ENCODE measurements at regions not wholly inside any gene's neighbourhood (a gene's known extent, or its start where the extent isn't known, plus 50 kb on each side); places are given as distances from the start of the nearest gene placed in this dataset.

DNA sequence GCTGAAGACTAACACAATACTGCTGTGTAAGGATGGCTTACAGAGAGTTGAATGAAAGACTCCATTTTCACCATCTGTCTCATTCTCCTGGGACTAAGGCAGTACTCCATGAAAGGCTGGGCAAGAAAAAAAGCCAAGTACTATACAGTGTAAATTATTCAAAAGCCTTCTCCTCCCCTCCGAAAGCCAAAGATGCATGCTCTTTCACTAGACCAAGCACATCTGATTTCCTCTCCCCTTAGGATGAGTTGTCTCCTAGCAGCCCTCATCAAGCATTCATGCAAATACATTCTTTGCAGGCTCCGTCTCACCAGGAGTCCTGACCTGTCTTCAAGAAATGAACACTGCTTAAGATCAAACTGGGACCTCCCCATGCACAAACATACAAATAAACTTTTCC is 133.5 kb upstream of the THBS1 start:
- no peak overlapping the region for H3K27ac ChIP-seq
- peaks cover 0 to 9% (median 0%) of the 10 kb centered on the region in 4 donors for H3K4me1 ChIP-seq
- no peak for DNase-seq
- no peak overlapping the region for H3K4me3 ChIP-seq
- TF ChIP-seq, protein P1, sequence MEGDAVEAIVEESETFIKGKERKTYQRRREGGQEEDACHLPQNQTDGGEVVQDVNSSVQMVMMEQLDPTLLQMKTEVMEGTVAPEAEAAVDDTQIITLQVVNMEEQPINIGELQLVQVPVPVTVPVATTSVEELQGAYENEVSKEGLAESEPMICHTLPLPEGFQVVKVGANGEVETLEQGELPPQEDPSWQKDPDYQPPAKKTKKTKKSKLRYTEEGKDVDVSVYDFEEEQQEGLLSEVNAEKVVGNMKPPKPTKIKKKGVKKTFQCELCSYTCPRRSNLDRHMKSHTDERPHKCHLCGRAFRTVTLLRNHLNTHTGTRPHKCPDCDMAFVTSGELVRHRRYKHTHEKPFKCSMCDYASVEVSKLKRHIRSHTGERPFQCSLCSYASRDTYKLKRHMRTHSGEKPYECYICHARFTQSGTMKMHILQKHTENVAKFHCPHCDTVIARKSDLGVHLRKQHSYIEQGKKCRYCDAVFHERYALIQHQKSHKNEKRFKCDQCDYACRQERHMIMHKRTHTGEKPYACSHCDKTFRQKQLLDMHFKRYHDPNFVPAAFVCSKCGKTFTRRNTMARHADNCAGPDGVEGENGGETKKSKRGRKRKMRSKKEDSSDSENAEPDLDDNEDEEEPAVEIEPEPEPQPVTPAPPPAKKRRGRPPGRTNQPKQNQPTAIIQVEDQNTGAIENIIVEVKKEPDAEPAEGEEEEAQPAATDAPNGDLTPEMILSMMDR (IDR thresholded peaks at IDR 0.05) = no peak
- no peak for TF ChIP-seq POLR2A (IDR thresholded peaks at IDR 0.05)
- H3K9me3 ChIP-seq = no peaks in the 10 kb centered on the region
- no peaks in the 10 kb centered on the region for H3K27me3 ChIP-seq
- no peaks in the 10 kb centered on the region for H3K36me3 ChIP-seq

DNA sequence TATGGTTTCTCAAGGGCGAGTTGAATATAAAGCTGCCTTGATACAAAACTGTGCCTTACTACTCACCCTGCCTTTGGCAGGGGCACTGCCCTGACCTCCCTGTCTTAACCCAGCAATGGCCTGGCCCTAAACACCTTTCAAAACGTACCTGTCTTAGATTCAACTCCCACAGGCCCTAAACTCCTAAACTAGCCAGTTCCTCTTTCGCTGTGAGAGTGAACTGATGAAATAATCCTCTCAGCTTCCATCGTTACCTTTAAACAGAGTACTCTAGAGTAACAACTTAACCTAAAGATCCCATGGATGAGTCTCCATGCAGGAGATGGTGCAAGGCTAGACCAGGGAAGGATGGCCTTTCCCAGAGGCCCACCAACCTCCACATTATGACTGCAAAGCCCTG is 133.0 kb upstream of the THBS1 start:
- TF ChIP-seq, protein P1 (IDR thresholded peaks at IDR 0.05) = no peak
- TF ChIP-seq POLR2A (IDR thresholded peaks at IDR 0.05) = no peak
- Histone ChIP-seq H3K36me3 (no peaks in the 10 kb centered on the region), H3K27ac (no peak overlapping the region), H3K9me3 (no peaks in the 10 kb centered on the region), H3K4me3 (no peak overlapping the region), H3K27me3 (no peaks in the 10 kb centered on the region), H3K4me1 (peaks cover 0 to 9% (median 0%) of the 10 kb centered on the region in 4 donors)
- no peak for DNase-seq

DNA sequence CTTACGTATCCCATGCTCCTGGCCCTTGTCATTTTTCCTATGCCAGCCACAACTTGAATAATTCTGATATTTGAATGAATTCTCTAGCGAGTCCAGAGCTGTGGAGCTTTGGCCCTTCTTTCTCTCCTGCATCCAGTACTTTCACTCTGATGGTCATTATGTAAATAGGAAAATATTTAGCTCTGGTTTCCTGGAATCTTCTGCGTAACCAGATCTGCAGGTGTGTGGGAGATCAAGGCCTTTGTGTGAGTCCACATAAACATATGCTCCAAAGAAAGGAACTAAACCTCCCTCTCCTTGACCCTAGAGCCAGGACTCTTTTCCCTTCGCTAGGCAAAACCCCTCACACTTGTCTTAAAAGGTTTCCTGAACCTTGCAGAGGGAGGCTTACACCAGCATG is 132.5 kb upstream of the THBS1 start:
- Histone ChIP-seq H3K4me3 (no peak overlapping the region), H3K36me3 (no peaks in the 10 kb centered on the region), H3K27me3 (no peaks in the 10 kb centered on the region), H3K9me3 (no peaks in the 10 kb centered on the region), H3K4me1 (peaks cover 0 to 9% (median 0%) of the 10 kb centered on the region in 4 donors), H3K27ac (no peak overlapping the region)
- TF ChIP-seq, protein P1 (IDR thresholded peaks at IDR 0.05) = no peak
- TF ChIP-seq POLR2A (IDR thresholded peaks at IDR 0.05) = no peak
- DNase-seq = no peak

DNA sequence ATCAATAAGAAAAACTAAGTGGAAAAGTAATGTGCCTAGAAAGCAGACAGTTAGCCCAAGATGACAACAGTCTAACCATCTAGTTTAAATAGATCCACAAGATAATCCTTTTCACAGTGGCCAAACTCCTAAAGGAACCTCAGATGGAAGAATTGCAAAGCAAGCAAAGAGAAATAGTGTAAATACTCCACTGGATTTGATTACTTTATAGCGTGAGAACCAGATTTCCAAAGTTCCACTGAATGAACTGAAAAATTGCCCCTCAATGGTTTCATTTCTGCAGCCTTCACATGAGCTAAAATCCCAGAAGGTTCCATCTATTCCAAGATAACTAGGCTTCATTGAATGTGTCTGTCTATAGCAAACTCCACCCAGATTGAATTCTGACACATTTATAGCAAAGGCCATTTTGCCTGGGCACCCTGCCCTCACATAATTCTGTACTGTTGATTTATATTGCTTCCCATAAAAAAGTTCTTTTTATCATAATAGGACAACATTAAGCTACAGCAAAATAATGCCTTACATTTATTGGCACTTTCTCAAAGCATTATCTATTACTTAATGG is 129.7 kb upstream of the THBS1 start:
- H3K27me3 ChIP-seq = no peaks in the 10 kb centered on the region
- no peaks in the 10 kb centered on the region for H3K9me3 ChIP-seq
- no peak overlapping the region for H3K4me3 ChIP-seq
- no peaks in the 10 kb centered on the region for H3K36me3 ChIP-seq
- DNase-seq = no peak
- no peak for TF ChIP-seq POLR2A (IDR thresholded peaks at IDR 0.05)
- TF ChIP-seq, protein P1 (IDR thresholded peaks at IDR 0.05) = no peak
- peaks cover 0 to 13% (median 0%) of the 10 kb centered on the region in 4 donors for H3K4me1 ChIP-seq
- no peak overlapping the region for H3K27ac ChIP-seq

DNA sequence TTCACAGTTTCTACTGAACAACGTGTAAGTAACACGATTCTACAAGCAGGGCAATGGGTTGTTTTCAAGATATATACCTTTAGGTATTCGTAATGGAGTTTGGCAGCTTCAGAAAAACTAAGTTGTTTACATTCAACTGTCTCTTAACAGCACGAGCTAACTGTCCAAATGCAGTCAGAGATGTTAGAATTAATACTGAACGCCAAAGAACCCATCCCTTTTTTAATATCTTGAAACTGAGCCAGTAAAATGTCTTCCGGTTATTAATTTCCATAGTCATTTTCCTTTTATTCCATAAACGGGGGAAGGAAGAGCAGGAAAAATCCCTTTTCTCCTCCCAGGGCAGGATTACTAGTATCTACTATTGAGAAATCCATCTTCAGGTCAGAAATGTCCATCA is 129.0 kb upstream of the THBS1 start:
- no peaks in the 10 kb centered on the region for H3K36me3 ChIP-seq
- H3K4me1 ChIP-seq = peaks cover 0 to 13% (median 0%) of the 10 kb centered on the region in 4 donors
- TF ChIP-seq, protein P1 (IDR thresholded peaks at IDR 0.05) = no peak
- TF ChIP-seq POLR2A (IDR thresholded peaks at IDR 0.05) = no peak
- no peak for DNase-seq
- no peaks in the 10 kb centered on the region for H3K9me3 ChIP-seq
- H3K4me3 ChIP-seq = no peak overlapping the region
- H3K27ac ChIP-seq = no peak overlapping the region
- no peaks in the 10 kb centered on the region for H3K27me3 ChIP-seq

DNA sequence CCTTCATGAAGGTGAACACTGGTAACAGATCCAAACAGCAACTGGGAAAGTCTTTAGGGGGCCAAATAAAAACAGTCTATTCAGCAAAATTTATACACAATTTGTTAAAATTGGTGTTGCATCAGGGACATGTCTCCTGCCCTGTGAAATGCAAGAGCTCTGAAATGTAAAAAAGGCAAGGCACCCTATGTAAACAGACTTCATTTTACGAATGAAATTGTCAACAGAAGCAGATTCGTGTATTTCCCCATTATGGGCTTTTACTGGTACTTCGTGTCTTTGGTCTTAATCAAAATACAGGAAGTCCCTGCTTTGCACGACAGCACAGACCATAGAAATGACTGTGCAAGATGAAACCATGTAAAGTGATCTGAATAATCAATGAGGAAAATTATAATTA is 127.3 kb upstream of the THBS1 start:
- H3K4me1 ChIP-seq = peaks cover 0 to 13% (median 0%) of the 10 kb centered on the region in 4 donors
- no peaks in the 10 kb centered on the region for H3K9me3 ChIP-seq
- TF ChIP-seq, protein P1 (IDR thresholded peaks at IDR 0.05) = no peak
- no peaks in the 10 kb centered on the region for H3K36me3 ChIP-seq
- peak overlapping the region in 2 of 4 donors; percentile 1 to 53 for H3K27ac ChIP-seq
- DNase-seq = no peak
- H3K27me3 ChIP-seq = no peaks in the 10 kb centered on the region
- no peak overlapping the region for H3K4me3 ChIP-seq
